Panc1 (cell line): ENCODE measurements at regions not wholly inside any gene's neighbourhood (a gene's known extent, or its start where the extent isn't known, plus 50 kb on each side); places are given as distances from the start of the nearest gene placed in this dataset.

ENCODE experiments used
- CTCF ChIP-seq: fragments of 450-650 bp; IDR thresholded peaks from 2 replicates; pipeline ENCODE4 v1.5.1; 2017; ENCODE audit warnings: mild to moderate bottlenecking
- POLR2AphosphoS5 ChIP-seq: IDR thresholded peaks from 2 replicates; pipeline ENCODE4 v1.6.1; 2012; ENCODE audit warnings: mild to moderate bottlenecking, low read depth, low read length, moderate library complexity
- SIN3A ChIP-seq: IDR thresholded peaks from 2 replicates; pipeline ENCODE4 v1.6.1; 2012; ENCODE audit warnings: low read depth, mild to moderate bottlenecking, low read length, moderate library complexity, borderline replicate concordance; ENCODE audit not compliant: insufficient read depth
- TCF7L2 ChIP-seq: IDR thresholded peaks from 2 replicates; pipeline ENCODE4 v1.6.1; 2011; ENCODE audit warnings: mild to moderate bottlenecking, low read depth, low read length, inconsistent platforms

GRCh38 chr6:40809627-40810026 lies 222.5 kb upstream of the LRFN2 start:
- TF ChIP-seq CTCF (no peak), SIN3A (no peak), TCF7L2 (no peak), POLR2AphosphoS5 (no peak)
